22Rv1 (cell line): ENCODE measurements at regions not wholly inside any gene's neighbourhood (a gene's known extent, or its start where the extent isn't known, plus 50 kb on each side); places are given as distances from the start of the nearest gene placed in this dataset.

Source experiments
- ZFX ChIP-seq: fragments of 450-650 bp; IDR thresholded peaks from 2 replicates; pipeline ENCODE4 v1.6.1; 2017; ENCODE audit warnings: antibody characterized with exemption, borderline replicate concordance
- TF ChIP-seq, protein P1 (sequence below): fragments of 450-650 bp; IDR thresholded peaks from 2 replicates; pipeline ENCODE4 v1.5.1; 2017; ENCODE audit warnings: mild to moderate bottlenecking

DNA sequence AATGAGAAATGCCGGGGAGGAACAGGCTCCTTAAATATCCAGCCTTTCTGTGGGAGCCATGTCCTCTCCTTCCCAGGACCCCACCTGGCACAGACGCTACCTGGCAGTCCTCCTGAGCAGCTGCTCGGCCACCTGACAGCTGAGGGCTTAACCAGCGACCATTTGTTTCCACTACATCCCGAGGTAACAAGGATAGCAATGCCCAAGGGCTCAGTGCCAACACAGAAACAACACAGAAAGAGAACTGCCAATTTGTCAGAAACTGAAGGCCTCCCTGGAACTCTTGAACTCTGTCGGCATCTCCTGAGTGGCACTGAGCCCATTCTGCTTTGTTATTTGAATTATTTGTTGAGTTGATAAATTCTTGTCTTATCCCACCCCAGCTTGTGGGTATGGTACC lies 122.2 kb upstream of the ARHGAP28 start:
- TF ChIP-seq, protein P1, sequence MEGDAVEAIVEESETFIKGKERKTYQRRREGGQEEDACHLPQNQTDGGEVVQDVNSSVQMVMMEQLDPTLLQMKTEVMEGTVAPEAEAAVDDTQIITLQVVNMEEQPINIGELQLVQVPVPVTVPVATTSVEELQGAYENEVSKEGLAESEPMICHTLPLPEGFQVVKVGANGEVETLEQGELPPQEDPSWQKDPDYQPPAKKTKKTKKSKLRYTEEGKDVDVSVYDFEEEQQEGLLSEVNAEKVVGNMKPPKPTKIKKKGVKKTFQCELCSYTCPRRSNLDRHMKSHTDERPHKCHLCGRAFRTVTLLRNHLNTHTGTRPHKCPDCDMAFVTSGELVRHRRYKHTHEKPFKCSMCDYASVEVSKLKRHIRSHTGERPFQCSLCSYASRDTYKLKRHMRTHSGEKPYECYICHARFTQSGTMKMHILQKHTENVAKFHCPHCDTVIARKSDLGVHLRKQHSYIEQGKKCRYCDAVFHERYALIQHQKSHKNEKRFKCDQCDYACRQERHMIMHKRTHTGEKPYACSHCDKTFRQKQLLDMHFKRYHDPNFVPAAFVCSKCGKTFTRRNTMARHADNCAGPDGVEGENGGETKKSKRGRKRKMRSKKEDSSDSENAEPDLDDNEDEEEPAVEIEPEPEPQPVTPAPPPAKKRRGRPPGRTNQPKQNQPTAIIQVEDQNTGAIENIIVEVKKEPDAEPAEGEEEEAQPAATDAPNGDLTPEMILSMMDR: no peak
- TF ChIP-seq ZFX: no peak
